ENCODE measurements at regions not wholly inside any gene's neighbourhood (a gene's known extent, or its start where the extent isn't known, plus 50 kb on each side); places are given as distances from the start of the nearest gene placed in this dataset.

GRCh38 chr3:150236316-150237082 is 171.6 kb upstream of the TSC22D2 start:
- Histone ChIP-seq H3K27ac (ENCODE audit: low read depth in 1 of 2, low read length in 2 of 2) (no peak overlapping the region), H3K9me3 (ENCODE audit: control insufficient read depth in 1 of 2, insufficient read depth in 1 of 2, low read length in 2 of 2) (no peaks in the 10 kb centered on the region), H3K27me3 (ENCODE audit: control insufficient read depth in 1 of 2, insufficient read depth in 2 of 2, low read length in 2 of 2) (no peaks in the 10 kb centered on the region), H3K4me3 (ENCODE audit: low read length) (no peak overlapping the region), H3K36me3 (ENCODE audit: insufficient read depth, low read length) (no peaks in the 10 kb centered on the region), H3K4me1 (ENCODE audit: insufficient read depth, low read length) (no peaks in the 10 kb centered on the region)
- Mint-ChIP-seq H3K4me3 (no peak overlapping the region), H3K9me3 (no peaks in the 10 kb centered on the region), H3K36me3 (ENCODE audit: low read depth) (no peaks in the 10 kb centered on the region), H3K4me1 (ENCODE audit: low read depth) (no peaks in the 10 kb centered on the region), H3K27me3 (no peaks in the 10 kb centered on the region), H3K27ac (no peak overlapping the region)
- TF ChIP-seq CTCF (IDR thresholded peaks at IDR 0.05): no peak
- no peak for ATAC-seq (ENCODE audit: poor library complexity)
- DNase-seq: no peak
- intact Hi-C loops (cut with DNase I, micrococcal nuclease): no loop called here
- POLR2A ChIA-PET: no interaction called here
- CTCF ChIA-PET: no interaction called here

DNA sequence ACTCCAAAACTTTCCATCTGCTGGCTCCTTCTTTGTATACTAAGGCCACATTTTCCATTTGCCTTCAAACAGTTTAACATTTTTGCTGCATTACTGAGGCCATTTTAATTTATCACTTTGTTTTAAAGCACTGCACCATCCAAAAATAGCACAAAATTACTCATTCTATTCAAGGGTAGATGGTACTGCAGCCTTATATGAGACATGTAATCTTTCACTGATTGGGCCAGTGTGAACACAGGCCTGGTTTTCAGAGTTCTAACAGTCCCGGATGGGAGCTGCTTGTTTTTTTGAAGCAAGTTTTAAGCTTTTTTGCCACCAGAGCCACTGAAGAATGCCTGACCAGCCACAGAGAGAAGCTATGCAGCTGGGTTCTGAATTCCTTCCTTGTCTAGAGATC is 172.3 kb upstream of the TSC22D2 start:
- Histone ChIP-seq H3K27ac (ENCODE audit: low read depth in 1 of 2, low read length in 2 of 2) (no peak overlapping the region), H3K36me3 (ENCODE audit: insufficient read depth, low read length) (no peaks in the 10 kb centered on the region), H3K4me1 (ENCODE audit: insufficient read depth, low read length) (no peaks in the 10 kb centered on the region), H3K27me3 (ENCODE audit: control insufficient read depth in 1 of 2, insufficient read depth in 2 of 2, low read length in 2 of 2) (no peaks in the 10 kb centered on the region), H3K9me3 (ENCODE audit: control insufficient read depth in 1 of 2, insufficient read depth in 1 of 2, low read length in 2 of 2) (no peaks in the 10 kb centered on the region), H3K4me3 (ENCODE audit: low read length) (no peak overlapping the region)
- ChIA-PET POLR2A (no interaction called here), CTCF (no interaction called here)
- Mint-ChIP-seq H3K4me1 (ENCODE audit: low read depth) (no peaks in the 10 kb centered on the region), H3K27ac (no peak overlapping the region), H3K27me3 (no peaks in the 10 kb centered on the region), H3K36me3 (ENCODE audit: low read depth) (no peaks in the 10 kb centered on the region), H3K4me3 (no peak overlapping the region), H3K9me3 (no peaks in the 10 kb centered on the region)
- no peak for DNase-seq
- TF ChIP-seq CTCF (IDR thresholded peaks at IDR 0.05): no peak
- ATAC-seq (ENCODE audit: poor library complexity): no peak
- intact Hi-C loops (cut with DNase I, micrococcal nuclease): no loop called here

DNA sequence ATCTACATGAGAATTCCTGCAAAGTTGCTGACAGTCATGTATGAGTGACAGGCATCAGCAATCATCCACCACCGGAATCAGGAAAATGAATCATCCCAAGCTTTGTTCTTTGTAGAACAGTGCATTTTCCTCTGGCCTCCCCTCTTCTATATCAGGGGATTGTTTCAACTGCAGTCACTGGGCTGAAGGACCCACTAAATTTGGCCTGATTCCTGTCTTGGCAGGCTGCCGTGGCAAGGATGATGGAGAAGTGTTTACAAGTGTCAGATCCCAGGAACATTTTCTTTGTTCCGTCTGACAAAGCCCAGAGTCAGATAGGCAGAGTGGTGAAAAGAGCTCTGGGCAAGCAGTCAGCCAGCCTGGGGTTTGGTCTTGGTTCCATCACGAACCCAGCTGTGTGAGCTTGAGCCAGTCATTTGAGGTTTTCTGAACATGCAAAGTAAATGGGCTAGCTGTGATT is 175.1 kb upstream of the TSC22D2 start:
- CTCF ChIA-PET: no interaction called here
- no peak for TF ChIP-seq CTCF (IDR thresholded peaks at IDR 0.05)
- Mint-ChIP-seq H3K27me3 (peaks cover 4% of the 10 kb centered on the region), H3K4me1 (ENCODE audit: low read depth) (no peaks in the 10 kb centered on the region), H3K4me3 (no peak overlapping the region), H3K9me3 (no peaks in the 10 kb centered on the region), H3K36me3 (ENCODE audit: low read depth) (no peaks in the 10 kb centered on the region), H3K27ac (no peak overlapping the region)
- intact Hi-C loops (cut with DNase I, micrococcal nuclease): no loop called here
- POLR2A ChIA-PET: no interaction called here
- H3K36me3 ChIP-seq (ENCODE audit: insufficient read depth, low read length): no peaks in the 10 kb centered on the region
- ATAC-seq (ENCODE audit: poor library complexity) (no peak), DNase-seq (no peak)
- no peaks in the 10 kb centered on the region for H3K4me1 ChIP-seq (ENCODE audit: insufficient read depth, low read length)
- no peaks in the 10 kb centered on the region for H3K9me3 ChIP-seq (ENCODE audit: control insufficient read depth in 1 of 2, insufficient read depth in 1 of 2, low read length in 2 of 2)
- no peak overlapping the region for H3K4me3 ChIP-seq (ENCODE audit: low read length)
- H3K27ac ChIP-seq (ENCODE audit: low read depth in 1 of 2, low read length in 2 of 2): no peak overlapping the region
- H3K27me3 ChIP-seq (ENCODE audit: control insufficient read depth in 1 of 2, insufficient read depth in 2 of 2, low read length in 2 of 2): no peaks in the 10 kb centered on the region
